Kidney epithelial cell (primary cell): ENCODE measurements at regions not wholly inside any gene's neighbourhood (a gene's known extent, or its start where the extent isn't known, plus 50 kb on each side); places are given as distances from the start of the nearest gene placed in this dataset.
A peak's percentile ranks its signal among the peaks of the same experiment; 100 is the strongest.

ENCODE experiments used
- DNase-seq: peaks from one replicate; pipeline ENCODE4 v3.0.0-alpha.2; 2010; ENCODE audit warnings: low read depth
- H3K27me3 ChIP-seq: 2 replicates; pipeline ENCODE4 v1.6.0; 2011; ENCODE audit warnings: low read length; ENCODE audit not compliant: control insufficient read depth, insufficient read depth
- H3K36me3 ChIP-seq: 2 replicates; pipeline ENCODE4 v1.5.1; 2011; ENCODE audit warnings: low read length; ENCODE audit not compliant: control insufficient read depth, insufficient read depth
- H3K4me3 ChIP-seq: 2 replicates; pipeline ENCODE4 v1.5.1; 2011; ENCODE audit warnings: low read depth, mild to moderate bottlenecking, control low read depth, low read length
- CTCF ChIP-seq: IDR thresholded peaks from 2 replicates; pipeline ENCODE4 v1.5.1; 2011; ENCODE audit warnings: mild to moderate bottlenecking, moderate library complexity, low read length, control low read depth, inconsistent platforms; ENCODE audit not compliant: insufficient read depth, poor library complexity, severe bottlenecking

- H3K36me3 ChIP-seq = no peaks in the 10 kb centered on the region
- no peak overlapping the region for H3K4me3 ChIP-seq
- peak; percentile 7 for DNase-seq
- H3K27me3 ChIP-seq = no peaks in the 10 kb centered on the region
- no peak for TF ChIP-seq CTCF
Measured at GRCh38 chr4:181161669-181162068, 1081.5 kb upstream of the TENM3 start.

- DNase-seq = no peak
- H3K36me3 ChIP-seq = no peaks in the 10 kb centered on the region
- TF ChIP-seq CTCF = no peak
- H3K4me3 ChIP-seq = no peak overlapping the region
- H3K27me3 ChIP-seq = no peaks in the 10 kb centered on the region
Measured at GRCh38 chr4:181162266-181162665, 1080.9 kb upstream of the TENM3 start.

DNA sequence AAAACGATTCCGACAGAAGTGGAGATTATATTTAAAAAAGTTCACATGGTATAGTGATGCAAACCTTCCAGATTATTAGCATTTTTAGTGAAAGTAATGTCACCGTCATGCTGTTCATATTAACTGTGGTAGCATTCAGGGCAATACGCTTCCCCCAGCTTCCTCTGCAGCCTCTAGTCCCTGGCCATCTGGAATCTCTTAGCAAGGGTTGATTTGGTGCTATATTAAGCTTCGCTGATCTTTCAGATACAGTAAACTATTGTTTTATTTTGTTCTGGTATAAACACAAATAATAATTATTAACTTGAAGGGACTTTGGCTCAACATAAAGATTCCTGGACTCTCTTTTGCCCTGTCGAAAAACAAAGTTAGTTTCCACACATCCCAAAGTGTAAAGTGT is 1080.5 kb upstream of the TENM3 start:
- Histone ChIP-seq H3K4me3 (no peak overlapping the region), H3K27me3 (no peaks in the 10 kb centered on the region), H3K36me3 (no peaks in the 10 kb centered on the region)
- DNase-seq = no peak
- no peak for TF ChIP-seq CTCF

DNA sequence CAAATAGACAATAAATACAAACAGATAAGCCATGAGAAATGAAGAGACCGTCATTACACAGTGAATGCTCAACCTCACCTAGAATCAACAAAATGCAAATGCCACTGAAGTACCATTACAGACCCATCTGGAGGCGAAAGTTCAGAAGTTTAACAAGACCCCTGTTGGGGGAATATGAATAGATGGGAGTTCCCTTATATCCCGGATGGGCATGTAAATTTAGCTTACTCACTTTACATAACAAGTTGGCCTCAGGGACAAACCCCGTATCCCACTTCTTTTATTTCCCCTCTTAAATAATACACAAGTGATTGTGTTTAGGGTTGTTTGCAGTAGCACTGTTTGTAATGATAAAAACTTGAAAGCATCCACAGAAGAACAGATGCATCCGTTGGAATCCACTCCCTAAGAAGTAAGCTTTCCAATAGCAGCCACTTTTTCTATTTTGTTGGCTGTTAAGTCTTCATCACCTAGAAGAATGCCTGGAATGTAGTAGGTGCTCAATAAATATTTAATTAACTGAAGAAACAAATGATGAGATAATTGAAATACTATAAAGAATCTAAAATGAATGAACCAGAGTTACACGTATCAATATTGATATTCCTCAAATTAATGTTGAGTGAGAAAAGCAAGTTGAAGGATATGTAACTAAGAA is 1076.3 kb upstream of the TENM3 start:
- H3K36me3 ChIP-seq = no peaks in the 10 kb centered on the region
- H3K4me3 ChIP-seq = no peak overlapping the region
- no peak for DNase-seq
- no peak for TF ChIP-seq CTCF
- no peaks in the 10 kb centered on the region for H3K27me3 ChIP-seq

DNA sequence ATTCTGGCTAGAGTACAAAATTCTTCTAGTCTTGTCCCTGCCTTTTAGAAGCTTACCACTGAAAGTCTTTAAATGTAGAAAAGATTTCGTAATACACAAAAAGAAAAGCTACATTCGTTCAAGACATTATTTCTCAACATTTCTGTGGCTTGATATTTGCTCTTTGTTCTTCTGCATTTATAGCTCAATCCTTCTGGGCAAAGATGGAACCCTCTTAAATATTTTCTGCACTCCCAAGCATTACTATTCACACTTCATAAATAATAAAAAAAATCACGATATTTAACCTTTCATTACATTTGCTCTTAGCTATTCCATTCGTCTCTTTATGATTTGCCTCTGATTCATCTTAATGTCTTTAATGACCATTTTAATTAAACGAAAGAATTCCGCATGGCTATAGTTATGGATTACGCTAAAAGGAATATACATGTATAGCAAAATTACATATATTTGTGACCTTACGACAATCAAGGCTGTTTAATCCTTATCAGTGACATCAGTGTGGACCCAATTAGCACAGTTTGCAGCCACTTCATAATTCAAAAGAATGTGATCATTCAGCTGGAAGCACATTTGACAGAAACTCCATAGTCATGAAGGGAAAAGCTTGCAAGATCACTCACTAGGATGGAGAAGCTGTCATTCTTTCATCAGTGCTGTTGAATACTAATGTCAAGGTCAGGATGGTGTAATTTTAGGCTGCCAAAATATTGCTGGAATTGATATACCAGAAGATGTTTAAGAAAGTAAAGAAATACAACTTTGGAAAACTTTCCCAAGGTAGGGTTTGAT is 1075.0 kb upstream of the TENM3 start:
- TF ChIP-seq CTCF = no peak
- no peak overlapping the region for H3K4me3 ChIP-seq
- H3K36me3 ChIP-seq = no peaks in the 10 kb centered on the region
- DNase-seq = no peak
- H3K27me3 ChIP-seq = no peaks in the 10 kb centered on the region

DNA sequence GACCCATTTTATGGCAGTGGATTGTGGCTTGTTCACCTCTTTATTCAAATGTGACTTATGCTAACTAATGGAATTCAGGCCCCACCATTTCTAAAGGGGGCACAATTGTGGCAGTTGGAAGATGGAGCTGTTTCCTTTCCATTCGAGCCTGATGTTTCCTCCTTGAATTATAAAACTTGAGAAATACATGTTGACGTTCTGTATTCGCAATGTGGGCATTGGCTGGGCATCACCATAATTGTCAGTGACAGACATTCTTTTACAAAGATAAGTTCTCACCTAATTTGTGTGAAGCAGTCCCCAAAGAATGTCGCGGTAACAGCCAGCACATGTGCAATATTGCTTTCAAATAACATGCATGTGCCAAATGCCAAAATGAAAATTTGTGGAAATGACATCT is 1070.2 kb upstream of the TENM3 start:
- H3K36me3 ChIP-seq = no peaks in the 10 kb centered on the region
- no peak for TF ChIP-seq CTCF
- DNase-seq = no peak

More for the DNA sequence above, 1070.2 kb upstream of the TENM3 start:
- Histone ChIP-seq H3K4me3 (no peak overlapping the region), H3K27me3 (no peaks in the 10 kb centered on the region)
